Common myeloid progenitor, CD34-positive (primary cell): ENCODE measurements at regions not wholly inside any gene's neighbourhood (a gene's known extent, or its start where the extent isn't known, plus 50 kb on each side); places are given as distances from the start of the nearest gene placed in this dataset.

ENCODE experiments used
- CTCF ChIA-PET: fragments of 350-600 bp; sonication (Branson Sonifier 250); formaldehyde crosslinking; loops from one replicate; lab custom pipeline; 2021; ENCODE audit warnings: antibody characterized with exemption; lab: Charles Lee
- POLR2A ChIA-PET: fragments of 350-600 bp; sonication (Branson Sonifier 250); formaldehyde crosslinking; loops from one replicate; lab custom pipeline; 2021; ENCODE audit warnings: antibody characterized with exemption; lab: Charles Lee
- DNase-seq, 3 donors: peaks; one replicate each; pipeline versions ENCODE4 v3.0.0 to v3.0.0-alpha.2; 2013
- H3K27ac ChIP-seq, 2 experiments: 1 replicate in 1 of 2; 2 replicates in 1 of 2; pipeline ENCODE4 v1.7.0; 2013; ENCODE audit warnings: inconsistent platforms in 2 of 2, low read length in 2 of 2, mild to moderate bottlenecking in 2 of 2, low read depth in 1 of 2, moderate library complexity in 1 of 2; ENCODE audit not compliant: severe bottlenecking in 2 of 2, insufficient read depth in 1 of 2, poor library complexity in 1 of 2
- H3K27me3 ChIP-seq, 5 experiments: replicated peaks in 2 of 5; 1 replicate in 3 of 5; 2 replicates in 2 of 5; pipeline versions ENCODE4 v1.6.1 to v1.7.0; 2013; ENCODE audit warnings: low read length in 4 of 5, mild to moderate bottlenecking in 2 of 5, moderate library complexity in 2 of 5, inconsistent platforms in 1 of 5; ENCODE audit not compliant: insufficient read depth in 5 of 5, control insufficient read depth in 4 of 5
- H3K36me3 ChIP-seq, 4 experiments: 1 replicate in 2 of 4; 2 replicates in 2 of 4; pipeline versions ENCODE4 v1.6.1 to v1.7.0; 2013; ENCODE audit warnings: low read length in 3 of 4, control low read depth in 1 of 4, mild to moderate bottlenecking in 1 of 4; ENCODE audit not compliant: control insufficient read depth in 4 of 4, insufficient read depth in 4 of 4
- H3K4me1 ChIP-seq, 4 experiments: 1 replicate in 3 of 4; 2 replicates in 1 of 4; pipeline versions ENCODE4 v1.6.1 to v1.7.1; 2013; ENCODE audit warnings: low read length in 3 of 4, mild to moderate bottlenecking in 3 of 4, control low read depth in 1 of 4, inconsistent platforms in 1 of 4, moderate library complexity in 1 of 4; ENCODE audit not compliant: control insufficient read depth in 4 of 4, insufficient read depth in 4 of 4; ENCODE audit errors: control extremely low read depth in 1 of 4
- H3K4me3 ChIP-seq, 7 experiments: 1 replicate in 4 of 7; 2 replicates in 3 of 7; pipeline versions ENCODE4 v1.5.1 to v1.7.0; 2013; ENCODE audit warnings: mild to moderate bottlenecking in 7 of 7, low read length in 6 of 7, moderate library complexity in 6 of 7, inconsistent platforms in 2 of 7, low read depth in 2 of 7, control low read depth in 1 of 7; ENCODE audit not compliant: insufficient read depth in 4 of 7, control insufficient read depth in 1 of 7; ENCODE audit errors: extremely low read depth in 1 of 7
- H3K9me3 ChIP-seq, 5 experiments: 1 replicate in 4 of 5; 2 replicates in 1 of 5; pipeline versions ENCODE4 v1.6.1 to v1.7.1; 2013; ENCODE audit warnings: low read length in 4 of 5, mild to moderate bottlenecking in 2 of 5, inconsistent platforms in 1 of 5, low read depth in 1 of 5, moderate library complexity in 1 of 5; ENCODE audit not compliant: control insufficient read depth in 4 of 5, insufficient read depth in 2 of 5; ENCODE audit errors: control extremely low read depth in 1 of 5
- WGBS: methylation state at CpG from one replicate; pipeline ENCODE4 v1.1.5; 2013; ENCODE audit not compliant: insufficient coverage; 5-methylcytosine and 5-hydroxymethylcytosine counted together

DNA sequence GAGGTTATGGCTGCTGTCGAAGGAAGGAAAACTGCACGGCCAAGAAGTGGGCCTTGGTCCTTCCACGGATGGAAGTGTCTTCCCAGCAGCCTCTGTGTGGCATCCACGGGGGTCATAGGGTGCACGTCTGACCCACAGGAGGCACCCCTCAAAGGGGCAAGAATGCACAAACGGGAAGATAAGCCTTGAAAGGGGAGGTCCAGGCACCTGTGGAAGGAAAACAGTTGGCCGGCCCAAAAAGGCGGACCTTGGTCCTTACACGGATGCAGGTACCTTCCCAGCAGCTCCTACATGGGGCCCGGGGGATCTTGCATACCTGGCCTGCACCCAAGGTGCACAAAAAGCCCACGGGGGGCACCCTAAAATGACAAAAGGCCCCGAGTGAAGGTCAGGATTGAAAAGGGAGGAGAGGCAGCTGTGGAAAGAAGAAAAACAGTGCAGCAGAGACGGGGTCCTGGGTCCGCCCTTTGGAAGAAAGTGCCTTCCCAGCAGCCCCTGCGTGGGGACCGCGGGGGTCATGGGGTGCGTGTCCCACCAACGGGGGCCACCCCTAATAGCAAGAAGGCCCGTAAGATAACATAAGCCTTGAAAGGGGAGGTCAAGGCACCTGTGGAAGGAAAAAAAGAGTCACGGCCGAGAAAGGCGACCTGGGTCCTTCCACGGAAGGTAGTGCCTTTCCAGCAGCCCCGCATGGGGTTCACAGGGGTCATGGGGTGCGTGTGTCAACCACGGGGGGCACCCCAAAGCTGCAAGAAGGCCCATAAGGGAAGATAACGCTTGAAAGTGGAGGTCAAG, 276.1 kb downstream of the ALG10 start:
- no peak overlapping the region for H3K27ac ChIP-seq
- no peaks in the 10 kb centered on the region for H3K36me3 ChIP-seq
- no peaks in the 10 kb centered on the region for H3K4me1 ChIP-seq
- POLR2A ChIA-PET: no interaction called here
- peaks cover 0 to 92% (median 76%) of the 10 kb centered on the region in 5 experiments for H3K9me3 ChIP-seq
- CTCF ChIA-PET: no interaction called here
- H3K4me3 ChIP-seq: no peak overlapping the region
- H3K27me3 ChIP-seq: no peaks in the 10 kb centered on the region
- no peak for DNase-seq
- 77% methylated on average over 27 of the region's 28 CpGs for WGBS

DNA sequence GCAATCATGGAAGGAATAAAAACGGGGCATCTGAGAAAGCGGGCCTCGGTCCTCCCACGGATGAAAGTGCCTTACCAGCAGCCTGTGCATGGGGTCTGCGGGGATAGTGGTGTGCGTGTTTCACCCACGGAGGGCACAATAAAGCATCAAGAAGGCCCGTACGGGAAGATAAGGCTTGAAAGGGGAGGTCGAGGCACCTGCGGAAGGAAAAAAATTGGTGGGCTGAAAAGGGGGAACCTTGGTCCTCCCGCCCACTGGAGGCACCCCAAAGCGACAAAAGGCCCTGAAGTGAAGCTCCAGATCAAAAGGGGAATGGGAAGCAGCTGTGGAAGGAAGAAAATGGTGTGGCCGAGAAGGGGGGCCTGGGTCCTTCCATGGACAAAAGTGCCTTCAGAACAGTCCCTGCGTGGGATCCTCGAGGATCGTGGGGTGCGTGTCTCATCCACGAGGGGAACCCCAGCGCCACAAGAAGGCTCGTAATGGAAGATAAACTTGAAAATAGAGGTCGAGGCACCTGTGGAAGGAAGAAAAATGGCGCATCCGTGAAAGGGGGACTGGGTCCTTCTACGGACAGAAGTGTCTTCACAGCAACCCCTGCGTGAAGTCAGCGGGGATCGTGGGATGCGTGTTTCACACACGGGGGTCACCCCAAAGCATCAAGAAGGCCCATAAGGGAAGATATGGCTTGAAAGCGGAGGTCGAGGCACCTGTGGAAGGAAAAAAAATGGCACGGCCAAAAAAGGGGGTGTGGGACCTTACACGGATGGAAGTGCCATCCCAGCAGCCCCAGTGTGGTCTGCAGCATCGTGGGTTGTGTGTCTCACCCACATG, 276.9 kb downstream of the ALG10 start:
- H3K36me3 ChIP-seq: no peaks in the 10 kb centered on the region
- ChIA-PET CTCF (no interaction called here), POLR2A (no interaction called here)
- no peaks in the 10 kb centered on the region for H3K4me1 ChIP-seq
- H3K9me3 ChIP-seq: peaks cover 0 to 91% (median 74%) of the 10 kb centered on the region in 5 experiments
- no peak overlapping the region for H3K4me3 ChIP-seq
- 78% methylated on average over 35 of the region's 35 CpGs for WGBS
- H3K27me3 ChIP-seq: no peaks in the 10 kb centered on the region
- DNase-seq: no peak
- H3K27ac ChIP-seq: no peak overlapping the region

DNA sequence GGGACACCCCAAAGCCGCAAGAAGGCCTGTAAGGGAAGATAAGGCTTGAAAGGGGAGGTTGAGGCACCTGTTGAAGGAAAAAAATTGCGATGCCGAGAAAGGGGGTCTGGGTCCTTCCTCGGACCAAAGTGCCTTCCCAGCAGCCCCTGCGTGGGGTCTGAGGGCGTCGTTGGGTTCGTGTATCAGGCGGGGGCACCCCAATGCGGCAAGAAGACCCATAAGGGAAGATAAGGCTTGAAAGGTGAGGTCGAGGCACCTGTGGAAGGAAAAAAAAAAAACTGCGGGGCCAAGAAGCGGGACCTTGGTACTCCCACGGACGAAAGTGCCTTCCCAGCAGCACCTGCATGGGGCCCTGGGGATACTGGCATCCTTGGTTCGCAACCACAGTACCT, 277.5 kb downstream of the ALG10 start:
- CTCF ChIA-PET: no interaction called here
- Histone ChIP-seq H3K9me3 (peaks cover 0 to 90% (median 72%) of the 10 kb centered on the region in 5 experiments), H3K27me3 (no peaks in the 10 kb centered on the region), H3K27ac (no peak overlapping the region), H3K4me1 (no peaks in the 10 kb centered on the region), H3K4me3 (no peak overlapping the region), H3K36me3 (no peaks in the 10 kb centered on the region)
- 59% methylated on average over 10 of the region's 16 CpGs for WGBS
- POLR2A ChIA-PET: no interaction called here
- no peak for DNase-seq

DNA sequence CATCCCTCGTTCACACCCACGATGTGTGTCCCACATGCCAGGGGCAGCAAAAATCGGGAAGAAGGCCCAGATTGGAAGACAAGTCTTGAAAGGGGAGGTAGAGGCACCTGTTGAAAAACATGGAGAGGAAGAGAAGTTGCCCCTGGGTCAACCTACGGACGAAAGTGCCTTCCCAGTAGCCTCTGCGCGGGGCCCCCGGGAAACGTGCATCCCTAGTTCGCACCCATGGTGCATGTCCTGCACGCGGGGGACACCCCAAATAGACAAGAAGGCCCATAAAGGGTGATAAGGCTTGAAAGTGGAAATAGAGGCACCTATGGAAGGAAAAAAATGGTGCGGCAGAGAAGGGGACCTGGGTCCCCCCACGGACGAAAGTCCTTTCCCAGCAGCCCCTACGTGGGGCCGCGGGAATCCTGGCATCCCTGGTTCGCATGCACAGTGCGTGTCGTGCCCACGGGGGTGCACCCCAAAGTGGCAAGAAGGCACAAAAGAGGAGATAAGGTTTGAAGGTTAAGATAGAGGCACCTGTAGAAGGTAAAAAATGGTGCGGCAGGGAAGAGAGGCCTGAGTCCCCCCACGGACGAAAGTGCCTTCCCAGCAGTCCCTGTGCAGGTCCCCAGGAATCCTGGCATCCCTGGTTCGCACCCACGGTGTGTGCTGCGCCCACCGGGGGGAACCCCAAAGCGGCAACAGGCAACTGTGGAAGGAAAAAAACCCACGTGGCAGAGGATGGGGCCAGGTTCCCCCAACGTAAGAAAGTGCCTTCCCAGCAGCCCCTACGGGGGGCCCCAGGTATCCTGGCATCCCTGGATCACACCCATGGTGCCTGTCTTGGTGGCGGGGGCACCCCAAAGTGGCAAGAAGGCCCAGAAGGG, 278.3 kb downstream of the ALG10 start:
- Histone ChIP-seq H3K36me3 (no peaks in the 10 kb centered on the region), H3K4me3 (no peak overlapping the region), H3K4me1 (no peaks in the 10 kb centered on the region), H3K27me3 (no peaks in the 10 kb centered on the region), H3K9me3 (peaks cover 0 to 91% (median 67%) of the 10 kb centered on the region in 5 experiments), H3K27ac (no peak overlapping the region)
- POLR2A ChIA-PET: no interaction called here
- DNase-seq: no peak
- CTCF ChIA-PET: no interaction called here
- WGBS: 86% methylated on average over 33 of the region's 34 CpGs

DNA sequence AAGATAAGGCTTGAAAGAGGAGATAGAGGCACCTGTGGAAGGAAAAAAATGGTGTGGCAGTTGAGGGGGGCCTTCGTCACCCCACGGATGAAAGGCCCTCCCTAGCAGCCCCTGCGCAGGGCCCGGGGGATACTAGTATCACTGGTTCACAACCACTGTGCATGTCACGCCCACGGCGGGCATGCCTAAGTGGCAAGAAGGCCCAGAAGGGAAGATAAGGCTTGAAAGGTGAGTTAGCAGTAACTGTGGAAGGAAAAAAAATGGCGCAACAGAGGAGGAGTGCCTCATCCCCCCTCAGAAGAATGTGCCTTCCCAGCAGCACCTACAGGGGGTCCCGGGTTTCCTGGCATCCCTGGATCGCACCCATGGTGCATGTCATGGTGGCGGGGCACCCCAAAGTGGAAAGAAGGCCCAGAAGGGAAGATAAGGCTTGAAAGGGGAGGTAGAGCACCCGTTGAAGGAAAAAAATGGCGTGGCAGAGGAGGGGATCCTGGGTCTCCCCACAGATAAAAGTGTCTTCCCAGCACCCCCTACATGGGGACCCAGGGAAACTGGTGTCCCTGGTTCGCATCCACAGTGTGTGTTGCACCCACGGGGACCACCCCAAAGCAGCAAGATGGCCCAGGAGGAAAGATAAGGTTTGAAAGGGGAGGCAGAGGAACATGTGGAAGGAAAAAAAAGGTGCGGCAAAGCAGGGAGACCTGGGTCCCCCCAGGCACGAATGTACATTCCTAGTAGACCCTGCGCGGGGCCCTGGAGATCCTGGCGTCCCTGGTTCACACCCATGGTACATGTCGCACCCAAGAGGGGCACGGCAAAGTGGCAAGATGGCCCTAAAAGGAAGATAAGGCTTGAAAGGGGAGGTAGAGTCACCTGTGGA, 279.2 kb downstream of the ALG10 start:
- no peaks in the 10 kb centered on the region for H3K27me3 ChIP-seq
- H3K27ac ChIP-seq: no peak overlapping the region
- no peaks in the 10 kb centered on the region for H3K4me1 ChIP-seq
- 89% methylated on average over 16 of the region's 22 CpGs for WGBS
- ChIA-PET POLR2A (no interaction called here), CTCF (no interaction called here)
- H3K36me3 ChIP-seq: no peaks in the 10 kb centered on the region
- H3K4me3 ChIP-seq: no peak overlapping the region
- peaks cover 0 to 89% (median 64%) of the 10 kb centered on the region in 5 experiments for H3K9me3 ChIP-seq
- no peak for DNase-seq

DNA sequence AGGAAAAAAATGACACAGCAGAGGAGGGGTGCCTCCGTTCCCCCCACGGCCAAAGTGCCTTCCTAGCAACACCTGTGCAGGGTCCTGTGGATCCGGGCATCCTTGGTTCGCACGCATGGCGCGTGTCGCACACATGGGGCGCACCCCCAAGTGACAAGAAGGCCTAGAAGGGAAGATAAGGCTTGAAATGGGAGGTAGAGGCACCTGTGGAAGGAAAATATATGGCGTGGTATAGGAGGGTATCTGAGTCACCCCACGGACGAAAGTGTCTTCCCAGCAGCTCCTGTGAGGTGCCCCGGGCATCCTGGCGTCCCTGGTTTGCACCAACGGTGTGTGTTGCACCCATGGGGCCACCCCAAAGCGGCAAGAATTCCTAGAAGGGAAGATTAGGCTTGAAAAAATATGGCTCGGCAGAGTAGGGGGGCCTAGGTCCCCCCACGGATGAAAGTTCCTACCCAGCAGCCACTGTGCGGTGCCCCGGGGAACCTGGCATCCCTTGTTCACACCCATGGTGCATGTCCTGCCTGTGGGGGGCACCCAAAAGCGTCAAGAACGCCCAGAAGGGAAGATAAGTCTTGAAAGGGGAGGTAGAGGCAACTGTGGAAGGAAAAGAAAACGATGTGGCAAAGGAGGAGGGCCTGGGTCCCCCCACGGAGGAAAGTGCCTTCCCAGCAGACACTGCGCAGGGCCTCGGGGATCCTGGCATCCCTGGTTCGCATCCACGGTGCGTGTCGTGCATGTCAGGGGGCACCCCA, 280.0 kb downstream of the ALG10 start:
- CTCF ChIA-PET: no interaction called here
- DNase-seq: no peak

More for the DNA sequence above, 280.0 kb downstream of the ALG10 start:
- Histone ChIP-seq H3K27ac (no peak overlapping the region), H3K36me3 (no peaks in the 10 kb centered on the region), H3K4me3 (no peak overlapping the region), H3K9me3 (peaks cover 0 to 88% (median 66%) of the 10 kb centered on the region in 5 experiments), H3K27me3 (no peaks in the 10 kb centered on the region), H3K4me1 (no peaks in the 10 kb centered on the region)
- WGBS: 74% methylated on average over 14 of the region's 30 CpGs
- POLR2A ChIA-PET: no interaction called here
